SK-N-SH treated with all-trans-retinoic acid at 6 μM for 48 hours (cell line): ENCODE measurements at regions not wholly inside any gene's neighbourhood (a gene's known extent, or its start where the extent isn't known, plus 50 kb on each side); places are given as distances from the start of the nearest gene placed in this dataset.

ENCODE experiments used
- ATAC-seq: fragments of 200-7000 bp; cut with Tn5 transposase; 3 replicates; pipeline ENCODE4 v1.9.1; 2020; ENCODE audit warnings: mild to moderate bottlenecking, moderate library complexity
- ARNTL ChIP-seq: fragments of 450-650 bp; formaldehyde crosslinking; IDR thresholded peaks from 2 replicates; pipeline ENCODE4 v1.5.0; 2020; ENCODE audit warnings: low read depth, mild to moderate bottlenecking, moderate library complexity, borderline replicate concordance
- BACH2 ChIP-seq: fragments of 250-450 bp; sonication (Bioruptor Pico); IDR thresholded peaks from 2 replicates; pipeline ENCODE4 v1.9.0; 2021; ENCODE audit warnings: mild to moderate bottlenecking, borderline replicate concordance
- CREB5 ChIP-seq: fragments of 250-450 bp; sonication (Bioruptor Pico); IDR thresholded peaks from 2 replicates; pipeline ENCODE4 v1.5.1; 2020; ENCODE audit warnings: low read depth, mild to moderate bottlenecking, moderate library complexity
- CSDC2 ChIP-seq: fragments of 250-450 bp; sonication (Bioruptor Pico); IDR thresholded peaks from 2 replicates; pipeline ENCODE4 v1.5.0; 2020; ENCODE audit warnings: mild to moderate bottlenecking, moderate library complexity
- CSRNP3 ChIP-seq: fragments of 250-450 bp; sonication (Bioruptor Pico); IDR thresholded peaks from 2 replicates; pipeline ENCODE4 v1.5.1; 2021; ENCODE audit warnings: mild to moderate bottlenecking, moderate library complexity
- ESRRG ChIP-seq: fragments of 250-450 bp; sonication (Bioruptor Pico); IDR thresholded peaks from 2 replicates; pipeline ENCODE4 v1.6.1; 2021; ENCODE audit warnings: mild to moderate bottlenecking
- GLIS3 ChIP-seq: fragments of 250-450 bp; sonication (Bioruptor Pico); IDR thresholded peaks from 2 replicates; pipeline ENCODE4 v1.5.0; 2020; ENCODE audit warnings: mild to moderate bottlenecking, moderate library complexity
- ISL1 ChIP-seq: fragments of 250-450 bp; sonication (Bioruptor Pico); IDR thresholded peaks from 2 replicates; pipeline ENCODE4 v2.1.2; 2022; ENCODE audit warnings: mild to moderate bottlenecking, moderate library complexity
- OSR1 ChIP-seq: fragments of 250-450 bp; sonication (Bioruptor Pico); IDR thresholded peaks from 2 replicates; pipeline ENCODE4 v1.8.0; 2022; ENCODE audit warnings: moderate library complexity, mild to moderate bottlenecking, inconsistent platforms
- PATZ1 ChIP-seq: fragments of 250-450 bp; sonication (Bioruptor Pico); IDR thresholded peaks from 2 replicates; pipeline ENCODE4 v1.8.0; 2020; ENCODE audit warnings: mild to moderate bottlenecking, moderate library complexity, borderline replicate concordance
- POU6F1 ChIP-seq: fragments of 250-450 bp; sonication (Bioruptor Pico); IDR thresholded peaks from 2 replicates; pipeline ENCODE4 v1.8.0; 2021; ENCODE audit warnings: low read depth, mild to moderate bottlenecking, moderate library complexity, borderline replicate concordance
- PPARA ChIP-seq: fragments of 250-450 bp; sonication (Bioruptor Pico); IDR thresholded peaks from 2 replicates; pipeline ENCODE4 v1.5.0; 2020; ENCODE audit warnings: mild to moderate bottlenecking, borderline replicate concordance
- RARB ChIP-seq: fragments of 250-450 bp; sonication (Bioruptor Pico); IDR thresholded peaks from 2 replicates; pipeline ENCODE4 v1.8.0; 2021; ENCODE audit warnings: mild to moderate bottlenecking, moderate library complexity
- TSHZ2 ChIP-seq: fragments of 250-450 bp; sonication (Bioruptor Pico); IDR thresholded peaks from 2 replicates; pipeline ENCODE4 v1.5.0; 2020; ENCODE audit warnings: mild to moderate bottlenecking, moderate library complexity
- ZC3H10 ChIP-seq: fragments of 250-450 bp; sonication (Bioruptor Pico); IDR thresholded peaks from 2 replicates; pipeline ENCODE4 v1.5.1; 2021; ENCODE audit warnings: mild to moderate bottlenecking, moderate library complexity
- ZFP3 ChIP-seq: fragments of 250-450 bp; sonication (Bioruptor Pico); IDR thresholded peaks from 2 replicates; pipeline ENCODE4 v1.5.0; 2020; ENCODE audit warnings: mild to moderate bottlenecking, moderate library complexity
- ZFP30 ChIP-seq: fragments of 450-650 bp; formaldehyde crosslinking; IDR thresholded peaks from 2 replicates; pipeline ENCODE4 v1.5.0; 2022; ENCODE audit warnings: mild to moderate bottlenecking, moderate library complexity
- ZNF565 ChIP-seq: fragments of 450-650 bp; formaldehyde crosslinking; conservative IDR thresholded peaks from 2 replicates; pipeline ENCODE4 v1.5.0; 2020; ENCODE audit warnings: low read depth, mild to moderate bottlenecking, moderate library complexity
- ZNF70 ChIP-seq: fragments of 450-650 bp; formaldehyde crosslinking; IDR thresholded peaks from 2 replicates; pipeline ENCODE4 v1.5.0; 2020; ENCODE audit warnings: mild to moderate bottlenecking, moderate library complexity
- ZNF8 ChIP-seq: fragments of 450-650 bp; formaldehyde crosslinking; IDR thresholded peaks from 2 replicates; pipeline ENCODE4 v1.5.0; 2020; ENCODE audit warnings: mild to moderate bottlenecking, moderate library complexity

- no peak for TF ChIP-seq TSHZ2
- TF ChIP-seq, all 23 proteins: peak for 0
These were observed 703.6 kb downstream of the SLITRK6 start (continued) for GRCh38 chr13:85095418-85096272.

GRCh38 chr13:85093808-85094207, 705.4 kb downstream of the SLITRK6 start:
- TF ChIP-seq ARNTL (CRISPR knock-in tag) (no peak), BACH2 (CRISPR knock-in tag) (no peak), ISL1 (CRISPR knock-in tag) (no peak), ESRRG (CRISPR knock-in tag) (no peak), ZNF70 (CRISPR knock-in tag) (no peak), OSR1 (CRISPR knock-in tag) (no peak), CSDC2 (CRISPR knock-in tag) (no peak), CSRNP3 (CRISPR knock-in tag) (no peak), RARB (no peak), ZC3H10 (CRISPR knock-in tag) (no peak), PPARA (CRISPR knock-in tag) (no peak), PATZ1 (CRISPR knock-in tag) (no peak), ZNF8 (CRISPR knock-in tag) (no peak), ZFP30 (CRISPR knock-in tag) (no peak), POU6F1 (CRISPR knock-in tag) (no peak), CREB5 (no peak), ZFP3 (CRISPR knock-in tag) (no peak), GLIS3 (CRISPR knock-in tag) (no peak), ZNF565 (CRISPR knock-in tag) (no peak)
- no peak for ATAC-seq

GRCh38 chr13:85091631-85092234, 707.5 kb downstream of the SLITRK6 start:
- TF ChIP-seq CSDC2 (CRISPR knock-in tag) (no peak), POU6F1 (CRISPR knock-in tag) (no peak), TSHZ2 (no peak)
- ATAC-seq: no peak
